ENCODE measurements at regions not wholly inside any gene's neighbourhood (a gene's known extent, or its start where the extent isn't known, plus 50 kb on each side); places are given as distances from the start of the nearest gene placed in this dataset.

GRCh38 chr14:62614122-62614521, 431.1 kb downstream of the KCNH5 start:
- no peaks in the 10 kb centered on the region for H3K79me1 ChIP-seq (ENCODE audit: low read depth, low read length)
- no peak overlapping the region for H3K14ac ChIP-seq (ENCODE audit: low read length)
- no peak overlapping the region for H3K4me2 ChIP-seq (ENCODE audit: insufficient read depth, low read length, poor library complexity, severe bottlenecking)
- no peak for DNase-seq (ENCODE audit: low spot score)
- H3K18ac ChIP-seq (ENCODE audit: low read length): no peak overlapping the region
- H4K8ac ChIP-seq (ENCODE audit: low read depth, low read length): no peak overlapping the region
- no peak overlapping the region for H3K27ac ChIP-seq (replicated peaks; ENCODE audit: low read length)
- H3K36me3 ChIP-seq (replicated peaks in 1 of 2; ENCODE audit: control insufficient read depth in 2 of 2, insufficient read depth in 2 of 2, low read length in 2 of 2): no peaks in the 10 kb centered on the region
- H2AK5ac ChIP-seq (ENCODE audit: low read depth, low read length): no peak overlapping the region
- no peak overlapping the region for H3K4ac ChIP-seq (ENCODE audit: low read length)
- no peak overlapping the region for H4K91ac ChIP-seq (ENCODE audit: low read depth, low read length, poor library complexity)
- peaks cover 0 to 7% of the 10 kb centered on the region in 2 donors for H3K4me1 ChIP-seq (ENCODE audit: control insufficient read depth in 2 of 2, insufficient read depth in 1 of 2, low read depth in 1 of 2, low read length in 2 of 2)
- no peak overlapping the region for H3K4me3 ChIP-seq (ENCODE audit: low read length in 2 of 2)
- H3K27me3 ChIP-seq (ENCODE audit: control insufficient read depth in 3 of 3, insufficient read depth in 3 of 3, low read depth in 1 of 3, low read length in 3 of 3): no peaks in the 10 kb centered on the region
- H3K9me3 ChIP-seq (replicated peaks in 1 of 2; ENCODE audit: control insufficient read depth in 2 of 2, insufficient read depth in 1 of 2, low read depth in 1 of 2, low read length in 2 of 2): no peaks in the 10 kb centered on the region
- H3K23ac ChIP-seq (ENCODE audit: low read depth, low read length, poor library complexity): no peak overlapping the region
- H2BK12ac ChIP-seq (ENCODE audit: low read length): no peak overlapping the region
- no peak overlapping the region for H2BK15ac ChIP-seq (ENCODE audit: low read length)
- H2BK5ac ChIP-seq (ENCODE audit: low read length): no peak overlapping the region
- no peak overlapping the region for H2BK120ac ChIP-seq (ENCODE audit: low read depth, low read length)
- H3K9ac ChIP-seq (ENCODE audit: low read depth, low read length, poor library complexity): no peak overlapping the region
- H2AFZ ChIP-seq (ENCODE audit: low read length): no peak overlapping the region
- no CpG with 5 or more reads among the region's 3 CpGs for WGBS, 2 donors (ENCODE audit: extremely low coverage in 2 of 2, insufficient read length in 2 of 2, insufficient replicate concordance in 1 of 2)

- Histone ChIP-seq H3K36me3 (replicated peaks in 1 of 2; ENCODE audit: control insufficient read depth in 2 of 2, insufficient read depth in 2 of 2, low read length in 2 of 2) (no peaks in the 10 kb centered on the region), H3K9me3 (replicated peaks in 1 of 2; ENCODE audit: control insufficient read depth in 2 of 2, insufficient read depth in 1 of 2, low read depth in 1 of 2, low read length in 2 of 2) (no peaks in the 10 kb centered on the region), H3K4me1 (ENCODE audit: control insufficient read depth in 2 of 2, insufficient read depth in 1 of 2, low read depth in 1 of 2, low read length in 2 of 2) (peaks cover 0 to 7% of the 10 kb centered on the region in 2 donors), H3K18ac (ENCODE audit: low read length) (no peak overlapping the region), H2BK15ac (ENCODE audit: low read length) (no peak overlapping the region), H4K91ac (ENCODE audit: low read depth, low read length, poor library complexity) (no peak overlapping the region), H3K27me3 (ENCODE audit: control insufficient read depth in 3 of 3, insufficient read depth in 3 of 3, low read depth in 1 of 3, low read length in 3 of 3) (no peaks in the 10 kb centered on the region), H2BK120ac (ENCODE audit: low read depth, low read length) (no peak overlapping the region), H3K23ac (ENCODE audit: low read depth, low read length, poor library complexity) (no peak overlapping the region), H2BK5ac (ENCODE audit: low read length) (no peak overlapping the region), H3K27ac (replicated peaks; ENCODE audit: low read length) (no peak overlapping the region), H3K9ac (ENCODE audit: low read depth, low read length, poor library complexity) (no peak overlapping the region), H3K4ac (ENCODE audit: low read length) (no peak overlapping the region), H2AK5ac (ENCODE audit: low read depth, low read length) (no peak overlapping the region), H2AFZ (ENCODE audit: low read length) (no peak overlapping the region), H3K4me3 (ENCODE audit: low read length in 2 of 2) (no peak overlapping the region), H3K14ac (ENCODE audit: low read length) (no peak overlapping the region), H3K79me1 (ENCODE audit: low read depth, low read length) (no peaks in the 10 kb centered on the region), H2BK12ac (ENCODE audit: low read length) (no peak overlapping the region), H3K4me2 (ENCODE audit: insufficient read depth, low read length, poor library complexity, severe bottlenecking) (no peak overlapping the region), H4K8ac (ENCODE audit: low read depth, low read length) (no peak overlapping the region)
- DNase-seq (ENCODE audit: low spot score): no peak
- WGBS, 2 donors (ENCODE audit: extremely low coverage in 2 of 2, insufficient read length in 2 of 2, insufficient replicate concordance in 1 of 2): no CpG with 5 or more reads among the region's 4 CpGs
These were observed 428.6 kb downstream of the KCNH5 start for GRCh38 chr14:62616668-62617067.

- WGBS, 2 donors (ENCODE audit: extremely low coverage in 2 of 2, insufficient read length in 2 of 2, insufficient replicate concordance in 1 of 2): no CpG with 5 or more reads among the region's 5 CpGs
- Histone ChIP-seq H3K23ac (ENCODE audit: low read depth, low read length, poor library complexity) (no peak overlapping the region), H3K18ac (ENCODE audit: low read length) (no peak overlapping the region), H3K27ac (replicated peaks; ENCODE audit: low read length) (no peak overlapping the region), H3K14ac (ENCODE audit: low read length) (no peak overlapping the region), H3K9me3 (replicated peaks in 1 of 2; ENCODE audit: control insufficient read depth in 2 of 2, insufficient read depth in 1 of 2, low read depth in 1 of 2, low read length in 2 of 2) (peaks cover 0 to 2% of the 10 kb centered on the region in 2 donors), H3K4me1 (ENCODE audit: control insufficient read depth in 2 of 2, insufficient read depth in 1 of 2, low read depth in 1 of 2, low read length in 2 of 2) (no peaks in the 10 kb centered on the region), H2AFZ (ENCODE audit: low read length) (no peak overlapping the region), H2BK120ac (ENCODE audit: low read depth, low read length) (no peak overlapping the region), H3K4ac (ENCODE audit: low read length) (no peak overlapping the region), H4K8ac (ENCODE audit: low read depth, low read length) (no peak overlapping the region), H3K36me3 (replicated peaks in 1 of 2; ENCODE audit: control insufficient read depth in 2 of 2, insufficient read depth in 2 of 2, low read length in 2 of 2) (no peaks in the 10 kb centered on the region), H3K27me3 (ENCODE audit: control insufficient read depth in 3 of 3, insufficient read depth in 3 of 3, low read depth in 1 of 3, low read length in 3 of 3) (no peaks in the 10 kb centered on the region), H2AK5ac (ENCODE audit: low read depth, low read length) (no peak overlapping the region), H3K4me3 (ENCODE audit: low read length in 2 of 2) (no peak overlapping the region), H3K9ac (ENCODE audit: low read depth, low read length, poor library complexity) (no peak overlapping the region), H4K91ac (ENCODE audit: low read depth, low read length, poor library complexity) (no peak overlapping the region), H3K4me2 (ENCODE audit: insufficient read depth, low read length, poor library complexity, severe bottlenecking) (no peak overlapping the region), H2BK12ac (ENCODE audit: low read length) (no peak overlapping the region), H3K79me1 (ENCODE audit: low read depth, low read length) (peaks cover 2% of the 10 kb centered on the region), H2BK15ac (ENCODE audit: low read length) (no peak overlapping the region), H2BK5ac (ENCODE audit: low read length) (no peak overlapping the region)
- no peak for DNase-seq (ENCODE audit: low spot score)
These were observed 418.8 kb downstream of the KCNH5 start for GRCh38 chr14:62626416-62626815.

- H3K27me3 ChIP-seq (ENCODE audit: control insufficient read depth in 3 of 3, insufficient read depth in 3 of 3, low read depth in 1 of 3, low read length in 3 of 3): no peaks in the 10 kb centered on the region
These were observed 416.0 kb downstream of the KCNH5 start for GRCh38 chr14:62629176-62629725.

More at GRCh38 chr14:62629176-62629725, 416.0 kb downstream of the KCNH5 start:
- Histone ChIP-seq H3K4me3 (ENCODE audit: low read length in 2 of 2) (no peak overlapping the region), H3K23ac (ENCODE audit: low read depth, low read length, poor library complexity) (no peak overlapping the region), H2AFZ (ENCODE audit: low read length) (no peak overlapping the region), H4K91ac (ENCODE audit: low read depth, low read length, poor library complexity) (no peak overlapping the region), H3K4ac (ENCODE audit: low read length) (no peak overlapping the region), H2BK12ac (ENCODE audit: low read length) (no peak overlapping the region), H2BK15ac (ENCODE audit: low read length) (no peak overlapping the region), H2AK5ac (ENCODE audit: low read depth, low read length) (no peak overlapping the region), H3K14ac (ENCODE audit: low read length) (no peak overlapping the region), H3K4me1 (ENCODE audit: control insufficient read depth in 2 of 2, insufficient read depth in 1 of 2, low read depth in 1 of 2, low read length in 2 of 2) (no peaks in the 10 kb centered on the region), H3K79me1 (ENCODE audit: low read depth, low read length) (no peaks in the 10 kb centered on the region), H3K9ac (ENCODE audit: low read depth, low read length, poor library complexity) (no peak overlapping the region), H3K18ac (ENCODE audit: low read length) (no peak overlapping the region), H4K8ac (ENCODE audit: low read depth, low read length) (no peak overlapping the region), H3K4me2 (ENCODE audit: insufficient read depth, low read length, poor library complexity, severe bottlenecking) (no peak overlapping the region), H3K36me3 (replicated peaks in 1 of 2; ENCODE audit: control insufficient read depth in 2 of 2, insufficient read depth in 2 of 2, low read length in 2 of 2) (no peaks in the 10 kb centered on the region), H3K9me3 (replicated peaks in 1 of 2; ENCODE audit: control insufficient read depth in 2 of 2, insufficient read depth in 1 of 2, low read depth in 1 of 2, low read length in 2 of 2) (no peaks in the 10 kb centered on the region), H3K27ac (replicated peaks; ENCODE audit: low read length) (no peak overlapping the region), H2BK120ac (ENCODE audit: low read depth, low read length) (no peak overlapping the region), H2BK5ac (ENCODE audit: low read length) (no peak overlapping the region)
- no CpG with 5 or more reads among the region's 9 CpGs for WGBS, 2 donors (ENCODE audit: extremely low coverage in 2 of 2, insufficient read length in 2 of 2, insufficient replicate concordance in 1 of 2)
- DNase-seq (ENCODE audit: low spot score): no peak
